Breast epithelium (tissue), 3 donors: ENCODE measurements at regions not wholly inside any gene's neighbourhood (a gene's known extent, or its start where the extent isn't known, plus 50 kb on each side); places are given as distances from the start of the nearest gene placed in this dataset.

Experiments
- CTCF ChIP-seq, 3 donors: fragments of 450-650 bp; IDR thresholded peaks; one replicate each; pipeline ENCODE4 v1.5.1; 2016 to 2017; ENCODE audit warnings: antibody characterized with exemption in 3 of 3, mild to moderate bottlenecking in 3 of 3, moderate library complexity in 3 of 3
- POLR2A ChIP-seq: fragments of 450-650 bp; IDR thresholded peaks from one replicate; pipeline ENCODE4 v1.6.1; 2016; ENCODE audit warnings: antibody characterized with exemption, mild to moderate bottlenecking, moderate library complexity

GRCh38 chr4:44845993-44846392 lies 119.6 kb upstream of the GNPDA2 start:
- TF ChIP-seq POLR2A (no peak), CTCF (IDR thresholded peaks at IDR 0.05) (no peak)
